IPS DF 6.9 (cell line): ENCODE measurements at regions not wholly inside any gene's neighbourhood (a gene's known extent, or its start where the extent isn't known, plus 50 kb on each side); places are given as distances from the start of the nearest gene placed in this dataset.

Experiments
- DNase-seq: peaks from one replicate; pipeline ENCODE4 v3.0.0-alpha.2; 2013; ENCODE audit warnings: low read depth, low spot score
- H3K27ac ChIP-seq: one replicate; pipeline ENCODE4 v1.5.1; 2013; ENCODE audit warnings: low read length, control low read depth
- H3K27me3 ChIP-seq: 2 replicates; pipeline ENCODE4 v1.6.1; 2013; ENCODE audit warnings: mild to moderate bottlenecking, low read length; ENCODE audit not compliant: control insufficient read depth, insufficient read depth
- H3K36me3 ChIP-seq: 2 replicates; pipeline ENCODE4 v1.6.1; 2013; ENCODE audit warnings: low read length; ENCODE audit not compliant: control insufficient read depth, insufficient read depth
- H3K4me1 ChIP-seq: 2 replicates; pipeline ENCODE4 v1.6.1; 2013; ENCODE audit warnings: low read length; ENCODE audit not compliant: control insufficient read depth, insufficient read depth
- H3K4me3 ChIP-seq: 2 replicates; pipeline ENCODE4 v1.5.1; 2013; ENCODE audit warnings: mild to moderate bottlenecking, low read length
- H3K9me3 ChIP-seq: 2 replicates; pipeline ENCODE4 v1.6.1; 2013; ENCODE audit warnings: low read length, inconsistent platforms; ENCODE audit not compliant: control insufficient read depth, insufficient read depth
- WGBS: extraction: QIAGEN DNeasy Blood & Tissue Kit; methylation state at CpG from one replicate; pipeline ENCODE4 v1.1.7; 2013; ENCODE audit warnings: mixed read lengths, missing lambda C conversion rate; ENCODE audit not compliant: insufficient read length, insufficient coverage; 5-methylcytosine and 5-hydroxymethylcytosine counted together

DNA sequence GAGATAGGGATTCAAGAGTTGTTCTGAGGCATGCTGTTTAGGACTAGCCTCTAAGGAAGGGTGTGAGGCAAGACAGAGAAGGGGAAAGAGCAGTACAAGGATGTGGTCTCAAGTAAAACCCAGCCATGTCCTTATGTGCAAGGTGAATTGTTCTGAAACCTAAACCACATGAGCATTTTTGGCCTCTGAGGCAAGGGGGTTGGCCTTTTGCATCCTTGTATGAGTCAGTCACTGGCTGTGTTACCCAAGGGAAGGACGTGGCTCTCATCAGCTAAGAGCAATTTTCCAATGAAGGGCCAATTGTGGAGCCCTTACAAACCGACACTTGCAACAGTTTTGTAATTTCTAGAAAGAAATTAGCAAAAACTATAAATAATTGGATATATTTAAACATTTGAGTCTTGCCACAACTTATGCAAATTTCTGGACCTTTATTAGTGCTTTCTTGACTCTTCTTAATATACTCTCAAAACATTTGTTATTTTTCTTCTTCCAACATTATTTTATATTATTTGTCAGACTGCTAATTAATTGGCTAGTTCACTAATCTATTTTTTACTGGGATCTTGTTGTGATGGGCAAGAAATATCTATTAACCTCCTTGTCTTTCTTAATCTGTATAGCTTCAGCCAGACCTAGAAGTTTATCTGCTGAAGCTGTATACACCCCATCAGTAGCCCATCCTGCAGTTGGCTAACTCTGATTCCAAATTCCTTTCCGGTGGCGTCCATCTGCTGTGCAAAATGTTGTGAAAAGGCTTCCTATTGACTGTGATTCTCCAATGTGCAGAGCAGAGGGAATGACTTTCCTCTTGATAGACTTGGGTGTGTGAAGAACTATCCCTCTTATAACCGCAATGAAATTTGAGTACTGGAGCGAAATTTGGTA lies 97.7 kb upstream of the P2RY1 start:
- Histone ChIP-seq H3K36me3 (no peaks in the 10 kb centered on the region), H3K4me1 (no peaks in the 10 kb centered on the region), H3K27me3 (no peaks in the 10 kb centered on the region), H3K4me3 (no peak overlapping the region), H3K27ac (no peak overlapping the region), H3K9me3 (no peaks in the 10 kb centered on the region)
- WGBS = no CpG with 5 or more reads among the region's 6 CpGs
- no peak for DNase-seq

DNA sequence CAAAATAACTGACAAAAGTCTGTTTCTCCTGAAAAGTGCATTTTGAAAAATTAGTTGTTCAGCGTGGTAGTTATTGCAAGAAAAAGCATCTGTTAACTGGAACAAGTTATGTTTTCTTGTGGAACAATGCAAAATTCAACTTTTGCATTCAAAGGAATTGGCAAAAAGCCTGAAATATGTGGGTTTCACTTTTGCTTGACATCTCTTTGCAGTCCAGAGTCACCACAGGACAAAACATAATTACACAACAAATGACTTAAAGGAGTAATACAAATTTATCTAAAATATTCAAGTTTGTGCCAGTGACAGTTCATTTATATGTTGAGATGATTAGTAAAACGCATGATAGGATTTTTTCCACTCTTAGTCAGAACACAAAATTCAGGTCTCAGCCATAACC lies 96.3 kb upstream of the P2RY1 start:
- no peaks in the 10 kb centered on the region for H3K27me3 ChIP-seq
- no peak overlapping the region for H3K27ac ChIP-seq
- H3K4me1 ChIP-seq = no peaks in the 10 kb centered on the region
- DNase-seq = no peak
- WGBS = no CpG with 5 or more reads among the region's 2 CpGs
- H3K36me3 ChIP-seq = no peaks in the 10 kb centered on the region
- H3K9me3 ChIP-seq = no peaks in the 10 kb centered on the region
- no peak overlapping the region for H3K4me3 ChIP-seq

DNA sequence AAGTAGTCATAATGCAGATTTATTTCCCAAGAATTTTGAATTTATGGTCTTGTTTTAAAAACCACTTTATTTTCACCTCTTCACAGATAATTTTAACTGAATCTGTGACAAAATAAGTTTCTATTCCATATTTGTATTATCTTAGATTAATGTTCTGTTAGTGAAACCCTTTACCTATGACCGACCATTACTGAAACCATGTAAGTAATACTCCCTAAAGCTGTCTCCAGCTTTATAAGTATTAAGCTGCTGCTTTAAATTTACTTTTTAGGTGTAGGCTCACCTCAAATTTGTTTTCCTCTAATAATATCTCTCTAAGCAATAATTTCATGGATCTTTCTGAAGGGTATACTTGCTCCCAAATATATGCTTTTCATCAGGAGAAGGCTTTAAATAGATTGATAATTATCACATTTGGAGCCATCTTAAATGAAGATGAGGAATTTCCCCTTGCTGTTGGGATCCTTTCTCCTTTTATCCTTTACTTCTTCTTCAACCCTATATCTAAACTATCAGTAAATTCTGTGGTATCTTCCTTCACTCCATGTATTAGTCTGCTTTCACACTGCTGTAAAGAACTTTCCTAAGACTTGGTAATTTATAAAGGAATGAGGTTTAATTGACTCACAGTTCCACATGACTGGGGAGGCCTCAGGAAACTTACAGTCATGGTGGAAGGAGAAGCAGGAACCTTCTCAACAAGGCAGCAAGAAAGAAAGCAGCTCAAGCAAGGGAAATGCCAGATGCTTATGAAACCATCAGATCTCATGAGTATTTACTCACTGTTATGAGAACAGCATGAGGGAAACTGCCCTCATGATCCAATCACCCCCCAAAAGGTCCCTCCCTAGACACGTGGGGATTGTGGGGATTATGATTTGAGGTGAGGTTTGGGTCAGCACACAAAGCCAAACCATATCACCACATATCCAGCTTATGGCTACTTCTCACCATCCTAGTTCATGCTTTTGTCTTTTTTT lies 92.3 kb upstream of the P2RY1 start:
- H3K9me3 ChIP-seq = no peaks in the 10 kb centered on the region
- no peak for DNase-seq
- no peak overlapping the region for H3K4me3 ChIP-seq
- no peaks in the 10 kb centered on the region for H3K4me1 ChIP-seq
- no peaks in the 10 kb centered on the region for H3K36me3 ChIP-seq
- H3K27ac ChIP-seq = no peak overlapping the region
- H3K27me3 ChIP-seq = no peaks in the 10 kb centered on the region
- no CpG with 5 or more reads among the region's 2 CpGs for WGBS

DNA sequence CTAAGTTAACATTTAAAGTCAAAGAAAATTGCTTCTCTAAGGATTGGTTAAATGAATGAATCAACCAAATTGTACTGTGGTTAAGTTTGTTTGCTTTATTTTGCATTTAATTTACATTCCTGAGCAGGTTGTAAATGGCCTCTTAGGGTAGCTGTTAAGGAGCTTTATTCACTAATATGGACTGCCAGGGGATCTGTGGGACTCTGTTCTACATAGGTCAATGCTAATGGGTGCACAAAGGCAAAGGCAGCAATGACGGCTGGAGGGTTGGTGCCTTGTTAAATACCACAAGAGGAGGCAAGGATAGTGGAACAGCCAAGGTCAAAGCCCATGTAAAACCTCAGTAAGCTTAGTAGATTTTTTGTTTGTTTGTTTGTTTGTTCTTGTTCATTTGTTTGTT lies 89.3 kb upstream of the P2RY1 start:
- no CpG with 5 or more reads among the region's 1 CpG for WGBS
- Histone ChIP-seq H3K36me3 (no peaks in the 10 kb centered on the region), H3K27me3 (no peaks in the 10 kb centered on the region), H3K4me1 (no peaks in the 10 kb centered on the region), H3K9me3 (no peaks in the 10 kb centered on the region), H3K4me3 (no peak overlapping the region), H3K27ac (no peak overlapping the region)
- peak; percentile 27 for DNase-seq

DNA sequence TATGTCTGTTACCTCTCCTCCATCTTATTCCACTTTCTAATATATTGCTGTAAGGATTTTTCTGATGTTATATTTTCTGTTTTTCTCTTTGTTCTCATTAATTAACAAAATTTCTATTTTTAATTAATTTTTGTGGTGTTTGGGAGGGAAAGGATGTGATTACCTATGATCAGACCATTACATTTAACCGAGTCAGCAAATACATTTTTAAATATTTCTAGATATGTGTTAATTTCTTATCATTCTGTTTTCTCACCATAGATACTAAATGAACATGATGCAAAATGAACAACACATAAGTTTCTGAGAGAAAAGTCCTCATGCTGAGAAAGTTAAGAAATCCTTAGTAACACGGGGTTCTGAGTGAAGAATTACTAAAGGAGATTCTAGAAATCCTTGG lies 80.6 kb upstream of the P2RY1 start:
- Histone ChIP-seq H3K27ac (no peak overlapping the region), H3K4me3 (no peak overlapping the region), H3K27me3 (no peaks in the 10 kb centered on the region), H3K9me3 (no peaks in the 10 kb centered on the region), H3K4me1 (no peaks in the 10 kb centered on the region), H3K36me3 (no peaks in the 10 kb centered on the region)
- no CpG with 5 or more reads among the region's 2 CpGs for WGBS
- no peak for DNase-seq

DNA sequence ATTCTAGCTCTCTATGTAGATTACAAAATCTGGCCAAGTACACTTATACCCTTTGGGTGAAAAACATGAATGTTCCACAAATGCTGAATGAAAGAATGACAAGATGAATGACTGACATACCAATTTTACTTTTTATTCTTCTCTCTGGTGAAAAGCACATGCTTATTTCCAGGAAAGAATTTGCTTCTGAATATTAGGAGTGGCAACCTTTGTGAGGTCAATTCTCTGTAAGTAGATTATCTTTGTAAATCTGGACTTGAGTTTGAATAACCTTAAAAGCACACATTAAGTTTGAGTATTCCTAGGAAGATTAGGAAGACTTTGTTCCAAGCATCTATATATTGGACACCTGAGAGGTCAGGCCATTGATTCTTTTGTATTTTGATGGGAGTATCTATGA lies 78.1 kb upstream of the P2RY1 start:
- Histone ChIP-seq H3K4me1 (no peaks in the 10 kb centered on the region), H3K4me3 (no peak overlapping the region), H3K27ac (no peak overlapping the region), H3K27me3 (no peaks in the 10 kb centered on the region), H3K9me3 (no peaks in the 10 kb centered on the region), H3K36me3 (no peaks in the 10 kb centered on the region)
- DNase-seq = no peak

DNA sequence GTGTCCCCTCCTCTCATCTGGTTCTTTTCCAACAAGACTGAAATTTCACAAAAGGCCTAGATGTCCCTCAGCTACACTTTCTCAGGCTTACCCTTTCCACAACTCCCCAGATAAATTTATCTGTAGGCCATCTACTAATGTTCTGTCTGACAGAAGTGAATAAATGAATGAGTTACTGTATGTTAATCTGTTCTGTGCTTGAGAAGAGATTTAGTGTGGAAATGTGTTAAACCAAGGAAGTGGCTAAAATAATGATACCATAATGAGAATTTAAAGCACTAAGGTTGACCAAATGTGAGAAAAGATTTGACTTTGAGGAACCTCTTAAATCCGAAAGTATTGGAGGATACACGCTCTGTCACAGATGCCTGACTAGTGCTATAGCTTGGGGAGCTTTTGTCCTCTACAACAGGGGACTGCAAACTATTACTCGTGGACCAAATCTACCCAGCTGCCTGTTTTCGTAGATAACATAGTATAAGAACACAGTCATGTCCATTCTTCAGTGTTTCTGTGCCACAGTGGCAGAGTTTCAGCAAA lies 74.8 kb upstream of the P2RY1 start:
- Histone ChIP-seq H3K9me3 (no peaks in the 10 kb centered on the region), H3K27me3 (no peaks in the 10 kb centered on the region)
- WGBS = no CpG with 5 or more reads among the region's 4 CpGs

DNA sequence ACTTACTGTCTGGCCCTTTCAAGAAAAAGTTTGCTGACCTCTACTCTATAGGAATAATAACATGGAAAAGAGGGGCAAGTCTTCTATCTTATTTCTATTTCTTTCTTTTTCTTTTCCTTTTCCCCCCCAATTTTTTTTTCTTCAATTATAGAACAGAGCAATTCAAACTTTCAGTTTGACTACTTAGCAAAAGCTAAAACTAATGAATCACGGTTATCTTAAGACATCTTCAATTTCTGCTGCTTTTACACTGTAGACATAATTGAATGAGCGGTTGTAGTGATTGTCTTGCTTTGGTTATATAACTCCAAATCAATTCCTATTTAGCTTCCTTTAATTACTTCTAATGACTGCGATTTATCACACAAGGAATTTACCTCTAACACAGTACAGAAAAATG lies 74.3 kb upstream of the P2RY1 start:
- WGBS = no CpG with 5 or more reads among the region's 3 CpGs
- no peak for DNase-seq
- H3K9me3 ChIP-seq = no peaks in the 10 kb centered on the region
- no peak overlapping the region for H3K27ac ChIP-seq
- no peaks in the 10 kb centered on the region for H3K27me3 ChIP-seq
- H3K36me3 ChIP-seq = no peaks in the 10 kb centered on the region
- H3K4me1 ChIP-seq = no peaks in the 10 kb centered on the region
- H3K4me3 ChIP-seq = no peak overlapping the region

More for the DNA sequence above, 74.8 kb upstream of the P2RY1 start:
- no peak for DNase-seq
- Histone ChIP-seq H3K4me3 (no peak overlapping the region), H3K4me1 (no peaks in the 10 kb centered on the region), H3K36me3 (no peaks in the 10 kb centered on the region), H3K27ac (no peak overlapping the region)

DNA sequence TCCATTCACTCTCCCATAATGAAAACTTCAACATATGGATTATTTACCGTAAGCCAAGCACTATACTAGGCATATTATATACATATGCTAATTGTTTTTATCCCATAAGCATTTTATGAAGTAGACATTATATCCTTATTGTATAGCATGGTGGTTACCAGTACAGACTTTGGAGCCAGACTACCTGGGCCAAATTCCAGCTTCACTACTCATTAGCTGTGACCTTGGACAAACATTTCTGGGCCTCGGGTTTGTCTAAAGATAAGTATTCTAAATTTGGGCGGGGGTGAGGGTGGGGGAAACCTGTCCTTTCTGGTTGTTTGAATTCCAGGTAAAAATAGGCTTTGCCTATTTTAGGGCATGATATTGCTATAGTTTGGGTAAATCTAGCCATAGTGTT lies 66.5 kb upstream of the P2RY1 start:
- Histone ChIP-seq H3K27me3 (no peaks in the 10 kb centered on the region), H3K9me3 (no peaks in the 10 kb centered on the region), H3K27ac (no peak overlapping the region), H3K4me3 (no peak overlapping the region), H3K4me1 (no peaks in the 10 kb centered on the region), H3K36me3 (no peaks in the 10 kb centered on the region)
- WGBS = no CpG with 5 or more reads among the region's 3 CpGs
- no peak for DNase-seq

DNA sequence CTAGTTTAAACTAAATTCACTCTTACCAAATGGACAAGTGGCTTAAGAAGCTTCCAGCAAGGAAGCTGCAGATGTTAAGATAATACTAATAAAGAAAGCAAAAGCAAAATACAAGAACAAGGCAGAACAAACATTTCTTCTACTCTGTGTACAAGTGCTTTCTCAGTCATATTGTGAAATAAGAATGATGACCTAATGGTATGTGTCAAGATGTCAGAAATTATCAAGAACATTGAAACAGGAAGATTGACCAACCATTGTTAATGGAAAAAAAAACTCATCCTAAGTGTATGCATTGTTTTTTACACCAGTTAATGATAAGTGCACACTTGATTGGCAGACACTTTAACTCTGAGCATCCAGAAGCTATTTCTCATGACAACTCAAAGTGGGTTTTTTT lies 65.4 kb upstream of the P2RY1 start:
- no peak overlapping the region for H3K27ac ChIP-seq
- no peaks in the 10 kb centered on the region for H3K4me1 ChIP-seq
- H3K27me3 ChIP-seq = no peaks in the 10 kb centered on the region
- no peaks in the 10 kb centered on the region for H3K9me3 ChIP-seq
- no peak for DNase-seq
- no peak overlapping the region for H3K4me3 ChIP-seq
- H3K36me3 ChIP-seq = no peaks in the 10 kb centered on the region
